ENCODE measurements at regions not wholly inside any gene's neighbourhood (a gene's known extent, or its start where the extent isn't known, plus 50 kb on each side); places are given as distances from the start of the nearest gene placed in this dataset.
"Not testable (repeated sequence)": the region's sequence is repeated elsewhere in the genome, so short reads cannot be mapped to it uniquely, and the experiment has no call there.

DNA sequence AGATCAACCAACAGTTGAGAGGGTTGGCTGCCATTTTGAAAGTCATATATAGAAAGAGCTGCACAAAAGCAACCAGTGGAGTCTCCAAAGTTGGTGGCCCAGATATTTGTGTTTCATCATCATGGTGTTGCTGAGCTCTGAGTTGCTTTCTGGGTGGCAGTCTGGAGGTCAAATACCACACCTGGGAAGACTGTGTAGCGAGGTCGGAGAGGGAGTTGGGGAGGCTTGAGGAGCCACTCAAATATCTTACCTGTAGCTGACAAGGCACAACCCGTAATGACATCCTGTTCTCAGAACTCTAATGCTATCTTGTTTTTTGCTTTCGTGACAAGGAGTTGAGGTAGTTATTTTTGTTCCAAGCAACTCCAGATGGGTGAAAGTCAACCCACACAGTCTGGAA, 100.4 kb downstream of the NPIPB5 start:
- TF ChIP-seq CTCF, POLR2A (IDR thresholded peaks at IDR 0.05): not testable (repeated sequence)
